A549 (cell line): ENCODE measurements at regions not wholly inside any gene's neighbourhood (a gene's known extent, or its start where the extent isn't known, plus 50 kb on each side); places are given as distances from the start of the nearest gene placed in this dataset.

Experiments
- CEBPB ChIP-seq, 2 experiments: fragments of >200 bp in 1 of 2; sonication (Bioruptor Twin) in 1 of 2; formaldehyde crosslinking in 1 of 2; IDR thresholded peaks; 2 replicates each; pipeline ENCODE4 v1.6.1; 2012 to 2016
- EP300 ChIP-seq, 2 experiments: fragments of >200 bp; sonication (Bioruptor Twin); formaldehyde crosslinking; IDR thresholded peaks; 2 replicates in 1 of 2; 3 replicates in 1 of 2; pipeline ENCODE4 v1.6.1; 2016 to 2017
- MAZ ChIP-seq: fragments of 150-350 bp; IDR thresholded peaks from 2 replicates; pipeline ENCODE4 v1.6.1; 2014; ENCODE audit warnings: antibody characterized with exemption, low read depth, low read length, borderline replicate concordance
- POLR2A ChIP-seq: IDR thresholded peaks from 2 replicates; pipeline ENCODE4 v1.6.1; 2012; ENCODE audit warnings: mild to moderate bottlenecking, low read length
- RCOR1 ChIP-seq: fragments of 150-350 bp; IDR thresholded peaks from 2 replicates; pipeline ENCODE4 v1.6.1; 2014; ENCODE audit warnings: antibody characterized with exemption, low read length, low read depth
- REST ChIP-seq: fragments of 200-600 bp; sonication (generic); IDR thresholded peaks from 2 replicates; pipeline ENCODE4 v1.6.1; 2016; ENCODE audit warnings: antibody characterized with exemption, mild to moderate bottlenecking, moderate library complexity
- RFX5 ChIP-seq: fragments of 450-650 bp; IDR thresholded peaks from 2 replicates; pipeline ENCODE4 v1.7.1; 2014; ENCODE audit warnings: antibody characterized with exemption, mild to moderate bottlenecking, moderate library complexity
- SMC3 ChIP-seq: fragments of >200 bp; sonication (Bioruptor Twin); formaldehyde crosslinking; IDR thresholded peaks from 3 replicates; pipeline ENCODE4 v1.6.1; 2018; ENCODE audit warnings: inconsistent platforms
- TF ChIP-seq, protein P1 (sequence below): fragments of >200 bp; sonication (Bioruptor Twin); formaldehyde crosslinking; IDR thresholded peaks from 3 replicates; pipeline ENCODE4 v1.5.1; 2016

GRCh38 chr6:72554761-72555221 is 67.1 kb upstream of the KCNQ5 start:
- TF ChIP-seq RFX5: no peak
- no peak for TF ChIP-seq POLR2A
- no peak for TF ChIP-seq EP300 (IDR thresholded peaks at IDR 0.05)
- TF ChIP-seq, protein P1, sequence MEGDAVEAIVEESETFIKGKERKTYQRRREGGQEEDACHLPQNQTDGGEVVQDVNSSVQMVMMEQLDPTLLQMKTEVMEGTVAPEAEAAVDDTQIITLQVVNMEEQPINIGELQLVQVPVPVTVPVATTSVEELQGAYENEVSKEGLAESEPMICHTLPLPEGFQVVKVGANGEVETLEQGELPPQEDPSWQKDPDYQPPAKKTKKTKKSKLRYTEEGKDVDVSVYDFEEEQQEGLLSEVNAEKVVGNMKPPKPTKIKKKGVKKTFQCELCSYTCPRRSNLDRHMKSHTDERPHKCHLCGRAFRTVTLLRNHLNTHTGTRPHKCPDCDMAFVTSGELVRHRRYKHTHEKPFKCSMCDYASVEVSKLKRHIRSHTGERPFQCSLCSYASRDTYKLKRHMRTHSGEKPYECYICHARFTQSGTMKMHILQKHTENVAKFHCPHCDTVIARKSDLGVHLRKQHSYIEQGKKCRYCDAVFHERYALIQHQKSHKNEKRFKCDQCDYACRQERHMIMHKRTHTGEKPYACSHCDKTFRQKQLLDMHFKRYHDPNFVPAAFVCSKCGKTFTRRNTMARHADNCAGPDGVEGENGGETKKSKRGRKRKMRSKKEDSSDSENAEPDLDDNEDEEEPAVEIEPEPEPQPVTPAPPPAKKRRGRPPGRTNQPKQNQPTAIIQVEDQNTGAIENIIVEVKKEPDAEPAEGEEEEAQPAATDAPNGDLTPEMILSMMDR: no peak
- TF ChIP-seq RCOR1: no peak
- no peak for TF ChIP-seq REST
- TF ChIP-seq SMC3: no peak
- TF ChIP-seq CEBPB (IDR thresholded peaks at IDR 0.05): no peak
- no peak for TF ChIP-seq MAZ
